GM12878 (cell line): ENCODE measurements at regions not wholly inside any gene's neighbourhood (a gene's known extent, or its start where the extent isn't known, plus 50 kb on each side); places are given as distances from the start of the nearest gene placed in this dataset.

ENCODE experiments used
- ATAC-seq: fragments of 200-7000 bp; cut with Tn5 transposase; 3 replicates; pipeline ENCODE4 v1.9.1; 2020; ENCODE audit warnings: mild to moderate bottlenecking, moderate library complexity
- BruUV-seq: library from RNA; stranded (reverse); fragments of 400-500 nt; replicated peaks from 2 replicates; lab custom pipeline; 2021; lab: Mats Ljungman, UMichigan
- CTCF ChIA-PET: fragments of 300-600 bp; sonication (Branson Sonifier 250); formaldehyde crosslinking; extraction: SDS; loops from one replicate; lab custom pipeline; 2021; ENCODE audit warnings: inconsistent platforms; lab: Yijun Ruan, JAX
- POLR2A ChIA-PET: fragments of 350-600 bp; formaldehyde crosslinking; extraction: SDS; loops from one replicate; lab custom pipeline; 2021; ENCODE audit warnings: inconsistent platforms; lab: Charles Lee
- RAD21 ChIA-PET: fragments of 300-600 bp; sonication (Branson Sonifier 250); formaldehyde crosslinking; loops from one replicate; lab custom pipeline; 2023; ENCODE audit warnings: antibody characterized with exemption; ENCODE audit not compliant: unreplicated experiment; lab: Charles Lee
- SMC1A ChIA-PET: fragments of 300-600 bp; sonication (Branson Sonifier 250); formaldehyde crosslinking; loops from one replicate; lab custom pipeline; 2023; ENCODE audit not compliant: unreplicated experiment, uncharacterized antibody; lab: Charles Lee
- DNase-seq: peaks from one replicate; pipeline ENCODE4 v3.0.0-alpha.2; 2011; ENCODE audit warnings: low read depth, low spot score
- FAIRE-seq: peaks from 3 replicates; lab custom pipeline; 2011; peaks lifted over from hg19 to GRCh38; lab: Jason Lieb, UNC
- H2AFZ ChIP-seq: 2 replicates; pipeline ENCODE4 v1.6.0; 2011; ENCODE audit warnings: low read depth, low read length, control low read depth; ENCODE audit not compliant: control insufficient read depth
- H3K27ac ChIP-seq: 2 replicates; pipeline ENCODE4 v1.5.1; 2011; ENCODE audit warnings: control low read depth; ENCODE audit not compliant: control insufficient read depth, insufficient read depth
- H3K27me3 ChIP-seq, 2 experiments: replicated peaks in 1 of 2; 2 replicates each; pipeline versions ENCODE4 v1.6.0 to v1.6.1; 2011; ENCODE audit warnings: low read length in 1 of 2; ENCODE audit not compliant: control insufficient read depth in 2 of 2, insufficient read depth in 2 of 2
- H3K36me3 ChIP-seq, 2 experiments: 2 replicates each; pipeline ENCODE4 v1.5.1; 2011; ENCODE audit warnings: low read length in 1 of 2; ENCODE audit not compliant: control insufficient read depth in 2 of 2, insufficient read depth in 2 of 2
- H3K4me1 ChIP-seq: 2 replicates; pipeline ENCODE4 v1.6.1; 2011; ENCODE audit warnings: mild to moderate bottlenecking, low read length, moderate library complexity, mixed read lengths; ENCODE audit not compliant: control insufficient read depth, insufficient read depth
- H3K4me2 ChIP-seq: 2 replicates; pipeline ENCODE4 v1.6.0; 2011; ENCODE audit warnings: control low read depth; ENCODE audit not compliant: control insufficient read depth, insufficient read depth
- H3K4me3 ChIP-seq: fragments of 200-600 bp; sonication (generic); 2 replicates; pipeline ENCODE4 v1.5.1; 2016
- H3K79me2 ChIP-seq: 2 replicates; pipeline ENCODE4 v1.6.0; 2011; ENCODE audit warnings: low read length; ENCODE audit not compliant: control insufficient read depth, insufficient read depth
- H3K9ac ChIP-seq: 2 replicates; pipeline ENCODE4 v1.8.0; 2011; ENCODE audit warnings: low read length, control low read depth, mixed read lengths; ENCODE audit not compliant: control insufficient read depth, insufficient read depth
- H3K9me3 ChIP-seq: replicated peaks from 3 replicates; pipeline ENCODE4 v1.5.1; 2011; ENCODE audit warnings: mild to moderate bottlenecking, low read length; ENCODE audit not compliant: control insufficient read depth, insufficient read depth
- H4K20me1 ChIP-seq: 2 replicates; pipeline ENCODE4 v1.6.0; 2011; ENCODE audit not compliant: control insufficient read depth, insufficient read depth
- ATF3 ChIP-seq: IDR thresholded peaks from 2 replicates; pipeline ENCODE4 v1.6.1; 2011; ENCODE audit warnings: low read depth, mild to moderate bottlenecking, low read length, moderate library complexity, borderline replicate concordance; ENCODE audit errors: extremely low read depth
- FOXM1 ChIP-seq: IDR thresholded peaks from 2 replicates; pipeline ENCODE4 v1.6.1; 2012; ENCODE audit warnings: low read depth, mild to moderate bottlenecking, inconsistent platforms, low read length, moderate library complexity
- HDAC2 ChIP-seq: fragments of 200-600 bp; sonication (generic); IDR thresholded peaks from 2 replicates; pipeline ENCODE4 v1.6.1; 2017
- MLLT1 ChIP-seq: fragments of 450-650 bp; IDR thresholded peaks from 2 replicates; pipeline ENCODE4 v1.6.1; 2016; ENCODE audit warnings: mild to moderate bottlenecking
- NFXL1 ChIP-seq: fragments of 450-650 bp; IDR thresholded peaks from 2 replicates; pipeline ENCODE4 v1.6.1; 2017; ENCODE audit warnings: antibody characterized with exemption, mild to moderate bottlenecking, borderline replicate concordance
- RUNX3 ChIP-seq: IDR thresholded peaks from 2 replicates; pipeline ENCODE4 v1.6.1; 2012; ENCODE audit warnings: low read length, inconsistent platforms
- SREBF1 ChIP-seq: IDR thresholded peaks from 2 replicates; pipeline ENCODE4 v1.6.1; 2012; ENCODE audit warnings: mild to moderate bottlenecking, low read length
- TCF12 ChIP-seq: IDR thresholded peaks from 2 replicates; pipeline ENCODE4 v1.6.1; 2011; ENCODE audit warnings: low read depth, mild to moderate bottlenecking, low read length
- TCF3 ChIP-seq: IDR thresholded peaks from 2 replicates; pipeline ENCODE4 v1.6.1; 2012; ENCODE audit warnings: low read depth, mild to moderate bottlenecking, low read length, borderline replicate concordance; ENCODE audit not compliant: insufficient read depth
- WGBS: methylation state at CpG from one replicate; pipeline ENCODE4 v1.1.6; 2016; ENCODE audit warnings: low lambda C conversion rate; ENCODE audit not compliant: insufficient replicate concordance, insufficient coverage; ENCODE audit errors: missing lambda C conversion rate; 5-methylcytosine and 5-hydroxymethylcytosine counted together
- in situ Hi-C: fragments of 300-500 bp; cut with MboI; formaldehyde crosslinking; loops from 9 replicates; pipeline ENCODE4 v1.14.3; 2018; ENCODE audit warnings: mixed read lengths
- intact Hi-C: fragments of 100-400 bp; cut with micrococcal nuclease; formaldehyde crosslinking; loops from one replicate; pipeline ENCODE4 v1.14.2; 2022; ENCODE audit not compliant: unreplicated experiment
- TF ChIP-seq, protein P1 (sequence below): fragments of 450-650 bp; formaldehyde crosslinking; IDR thresholded peaks from 2 replicates; pipeline ENCODE4 v1.5.0; 2022; ENCODE audit warnings: mild to moderate bottlenecking, missing genetic modification characterization
- TF ChIP-seq, protein P2 (sequence below): fragments of 450-650 bp; IDR thresholded peaks from 2 replicates; pipeline ENCODE4 v1.6.1; 2018; ENCODE audit warnings: mild to moderate bottlenecking, low read depth, moderate library complexity; ENCODE audit not compliant: partially characterized antibody
- TF ChIP-seq, protein P3 (sequence below): IDR thresholded peaks from 2 replicates; pipeline ENCODE4 v1.6.1; 2012; ENCODE audit warnings: low read depth, low read length, improper control_type of control experiment

DNA sequence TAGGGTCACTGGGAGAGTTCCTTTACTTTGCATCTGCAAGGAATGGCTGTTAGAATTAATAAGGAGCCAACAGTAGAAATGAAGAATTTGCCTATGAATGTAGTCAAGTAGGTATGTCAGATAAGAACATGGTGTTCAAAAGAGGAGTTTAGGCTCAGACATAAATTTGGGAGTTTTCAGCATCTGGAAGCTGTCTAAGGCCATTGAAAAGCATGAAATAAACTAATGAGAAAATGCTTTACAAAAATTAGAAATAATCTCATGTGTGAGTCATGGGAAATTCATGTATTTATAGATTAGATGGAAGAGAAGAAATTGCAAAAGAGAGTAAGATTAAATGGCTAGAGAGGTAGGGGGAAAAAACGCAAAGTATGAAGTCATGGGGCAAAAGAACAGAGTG, 201.9 kb downstream of the DIPK2A start (continued):
- TF ChIP-seq, protein P1, sequence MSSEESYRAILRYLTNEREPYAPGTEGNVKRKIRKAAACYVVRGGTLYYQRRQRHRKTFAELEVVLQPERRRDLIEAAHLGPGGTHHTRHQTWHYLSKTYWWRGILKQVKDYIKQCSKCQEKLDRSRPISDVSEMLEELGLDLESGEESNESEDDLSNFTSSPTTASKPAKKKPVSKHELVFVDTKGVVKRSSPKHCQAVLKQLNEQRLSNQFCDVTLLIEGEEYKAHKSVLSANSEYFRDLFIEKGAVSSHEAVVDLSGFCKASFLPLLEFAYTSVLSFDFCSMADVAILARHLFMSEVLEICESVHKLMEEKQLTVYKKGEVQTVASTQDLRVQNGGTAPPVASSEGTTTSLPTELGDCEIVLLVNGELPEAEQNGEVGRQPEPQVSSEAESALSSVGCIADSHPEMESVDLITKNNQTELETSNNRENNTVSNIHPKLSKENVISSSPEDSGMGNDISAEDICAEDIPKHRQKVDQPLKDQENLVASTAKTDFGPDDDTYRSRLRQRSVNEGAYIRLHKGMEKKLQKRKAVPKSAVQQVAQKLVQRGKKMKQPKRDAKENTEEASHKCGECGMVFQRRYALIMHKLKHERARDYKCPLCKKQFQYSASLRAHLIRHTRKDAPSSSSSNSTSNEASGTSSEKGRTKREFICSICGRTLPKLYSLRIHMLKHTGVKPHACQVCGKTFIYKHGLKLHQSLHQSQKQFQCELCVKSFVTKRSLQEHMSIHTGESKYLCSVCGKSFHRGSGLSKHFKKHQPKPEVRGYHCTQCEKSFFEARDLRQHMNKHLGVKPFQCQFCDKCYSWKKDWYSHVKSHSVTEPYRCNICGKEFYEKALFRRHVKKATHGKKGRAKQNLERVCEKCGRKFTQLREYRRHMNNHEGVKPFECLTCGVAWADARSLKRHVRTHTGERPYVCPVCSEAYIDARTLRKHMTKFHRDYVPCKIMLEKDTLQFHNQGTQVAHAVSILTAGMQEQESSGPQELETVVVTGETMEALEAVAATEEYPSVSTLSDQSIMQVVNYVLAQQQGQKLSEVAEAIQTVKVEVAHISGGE (CRISPR knock-in tag): no peak
- no peak for TF ChIP-seq FOXM1

DNA sequence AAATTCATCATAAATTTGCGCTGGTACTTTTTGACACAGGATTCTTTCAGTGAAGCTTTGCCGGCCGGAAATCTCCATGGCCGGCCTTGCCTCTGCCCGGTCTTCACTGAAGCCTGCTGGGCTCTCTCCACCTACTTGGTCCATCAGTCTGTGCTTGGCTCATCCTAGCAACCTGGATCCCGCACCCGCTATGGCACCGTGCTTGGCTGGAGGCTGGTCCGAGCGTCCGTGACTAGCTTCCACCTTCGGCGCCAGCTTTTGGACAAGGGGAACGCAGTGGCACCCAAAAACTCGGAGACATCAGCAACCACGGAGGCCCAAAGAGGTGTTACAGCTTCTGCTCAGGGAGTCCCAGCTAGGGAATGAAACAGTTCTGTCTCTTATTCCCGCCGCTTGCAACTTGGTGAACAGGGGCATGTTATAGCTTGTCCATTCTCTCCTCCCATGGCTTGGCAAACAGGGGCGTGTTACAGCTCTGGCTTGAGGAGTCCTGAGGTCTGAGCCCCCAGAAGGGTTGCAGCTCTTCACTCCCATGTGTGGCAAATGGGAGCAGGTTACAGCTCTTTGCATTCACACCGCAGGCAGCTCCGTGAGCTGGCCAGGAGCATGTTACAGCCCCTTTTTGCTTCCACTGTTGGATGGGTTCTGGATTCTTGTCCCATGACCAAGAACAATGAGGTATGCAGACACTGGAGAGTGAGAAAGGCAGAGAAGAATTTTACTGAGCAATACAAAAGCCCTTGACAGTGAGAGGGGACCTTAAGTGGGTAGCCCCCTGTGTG, 204.2 kb downstream of the DIPK2A start:
- Histone ChIP-seq H3K27ac (no peak overlapping the region), H3K4me1 (no peaks in the 10 kb centered on the region), H2AFZ (no peak overlapping the region), H3K36me3 (no peaks in the 10 kb centered on the region), H3K4me3 (no peak overlapping the region), H3K4me2 (no peak overlapping the region), H3K9me3 (no peaks in the 10 kb centered on the region; the same call in 2 of the 3 replicates), H4K20me1 (no peaks in the 10 kb centered on the region), H3K79me2 (no peaks in the 10 kb centered on the region), H3K27me3 (no peaks in the 10 kb centered on the region), H3K9ac (no peak overlapping the region)
- WGBS: 83% methylated on average over 21 of the region's 21 CpGs
- RAD21 ChIA-PET: no interaction called here
- CTCF ChIA-PET: no interaction called here
- SMC1A ChIA-PET: interaction anchor here (1.5 kb wide), 1 partner anchor 9 kb away, joined by 3 read pairs; no protein-coding TSS in a partner anchor
- no peak for ATAC-seq
- no TSS peak for BruUV-seq
- FAIRE-seq: no peak
- intact Hi-C loops: no loop called here
- DNase-seq: no peak
- POLR2A ChIA-PET: interaction anchor here (1.2 kb wide), 1 partner anchor 9 kb away, joined by 3 read pairs; no protein-coding TSS in a partner anchor
- in situ Hi-C loops: no loop called here
- TF ChIP-seq, protein P2, sequence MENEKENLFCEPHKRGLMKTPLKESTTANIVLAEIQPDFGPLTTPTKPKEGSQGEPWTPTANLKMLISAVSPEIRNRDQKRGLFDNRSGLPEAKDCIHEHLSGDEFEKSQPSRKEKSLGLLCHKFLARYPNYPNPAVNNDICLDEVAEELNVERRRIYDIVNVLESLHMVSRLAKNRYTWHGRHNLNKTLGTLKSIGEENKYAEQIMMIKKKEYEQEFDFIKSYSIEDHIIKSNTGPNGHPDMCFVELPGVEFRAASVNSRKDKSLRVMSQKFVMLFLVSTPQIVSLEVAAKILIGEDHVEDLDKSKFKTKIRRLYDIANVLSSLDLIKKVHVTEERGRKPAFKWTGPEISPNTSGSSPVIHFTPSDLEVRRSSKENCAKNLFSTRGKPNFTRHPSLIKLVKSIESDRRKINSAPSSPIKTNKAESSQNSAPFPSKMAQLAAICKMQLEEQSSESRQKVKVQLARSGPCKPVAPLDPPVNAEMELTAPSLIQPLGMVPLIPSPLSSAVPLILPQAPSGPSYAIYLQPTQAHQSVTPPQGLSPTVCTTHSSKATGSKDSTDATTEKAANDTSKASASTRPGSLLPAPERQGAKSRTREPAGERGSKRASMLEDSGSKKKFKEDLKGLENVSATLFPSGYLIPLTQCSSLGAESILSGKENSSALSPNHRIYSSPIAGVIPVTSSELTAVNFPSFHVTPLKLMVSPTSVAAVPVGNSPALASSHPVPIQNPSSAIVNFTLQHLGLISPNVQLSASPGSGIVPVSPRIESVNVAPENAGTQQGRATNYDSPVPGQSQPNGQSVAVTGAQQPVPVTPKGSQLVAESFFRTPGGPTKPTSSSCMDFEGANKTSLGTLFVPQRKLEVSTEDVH: no peak
- no peak for TF ChIP-seq TCF12
- TF ChIP-seq HDAC2: no peak
- TF ChIP-seq RUNX3: no peak
- TF ChIP-seq, protein P3, sequence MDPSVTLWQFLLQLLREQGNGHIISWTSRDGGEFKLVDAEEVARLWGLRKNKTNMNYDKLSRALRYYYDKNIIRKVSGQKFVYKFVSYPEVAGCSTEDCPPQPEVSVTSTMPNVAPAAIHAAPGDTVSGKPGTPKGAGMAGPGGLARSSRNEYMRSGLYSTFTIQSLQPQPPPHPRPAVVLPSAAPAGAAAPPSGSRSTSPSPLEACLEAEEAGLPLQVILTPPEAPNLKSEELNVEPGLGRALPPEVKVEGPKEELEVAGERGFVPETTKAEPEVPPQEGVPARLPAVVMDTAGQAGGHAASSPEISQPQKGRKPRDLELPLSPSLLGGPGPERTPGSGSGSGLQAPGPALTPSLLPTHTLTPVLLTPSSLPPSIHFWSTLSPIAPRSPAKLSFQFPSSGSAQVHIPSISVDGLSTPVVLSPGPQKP: no peak
- no peak for TF ChIP-seq MLLT1
- TF ChIP-seq ATF3: no peak
- no peak for TF ChIP-seq NFXL1
- TF ChIP-seq TCF3: no peak
- TF ChIP-seq SREBF1: no peak
